GM13977 (cell line): ENCODE measurements at regions not wholly inside any gene's neighbourhood (a gene's known extent, or its start where the extent isn't known, plus 50 kb on each side); places are given as distances from the start of the nearest gene placed in this dataset.

Experiments
- DNase-seq: peaks from one replicate; pipeline ENCODE4 v3.0.0; 2012; ENCODE audit warnings: low spot score
- in situ Hi-C: fragments of 300-500 bp; cut with MboI; formaldehyde crosslinking; loops from one replicate; pipeline ENCODE4 v1.12.0; 2022; ENCODE audit warnings: low sequenced_read_pairs, low pct_unique_long_range_greater_than_20kb, mixed read lengths, inconsistent platforms; ENCODE audit not compliant: unreplicated experiment
- TF ChIP-seq, protein P1 (sequence below): IDR thresholded peaks from 2 replicates; pipeline ENCODE4 v1.5.1; 2012; ENCODE audit warnings: mild to moderate bottlenecking, control low read depth; ENCODE audit not compliant: insufficient read depth; ENCODE audit errors: extremely low read depth, missing control alignments

DNA sequence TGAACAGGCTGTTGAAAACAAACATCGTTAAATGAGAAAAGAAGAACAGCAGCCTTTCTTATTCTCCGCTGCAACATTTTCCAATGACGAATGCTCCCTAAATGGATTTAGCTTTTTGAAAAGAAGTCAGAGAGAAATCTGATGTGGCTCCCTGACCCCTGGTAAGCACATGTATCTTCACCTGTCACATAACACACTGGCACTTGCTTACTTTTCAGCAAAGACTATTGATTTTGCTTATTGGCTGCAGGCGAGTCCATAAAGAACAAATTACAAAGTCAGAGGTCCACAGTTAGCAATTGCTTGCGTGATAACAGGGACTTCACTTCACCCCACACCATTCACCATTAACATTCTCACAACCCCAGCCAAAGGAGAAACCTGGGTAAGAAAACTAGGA lies 362.8 kb downstream of the GPATCH2 start:
- in situ Hi-C loops = no loop called here
- DNase-seq = no peak
- TF ChIP-seq, protein P1, sequence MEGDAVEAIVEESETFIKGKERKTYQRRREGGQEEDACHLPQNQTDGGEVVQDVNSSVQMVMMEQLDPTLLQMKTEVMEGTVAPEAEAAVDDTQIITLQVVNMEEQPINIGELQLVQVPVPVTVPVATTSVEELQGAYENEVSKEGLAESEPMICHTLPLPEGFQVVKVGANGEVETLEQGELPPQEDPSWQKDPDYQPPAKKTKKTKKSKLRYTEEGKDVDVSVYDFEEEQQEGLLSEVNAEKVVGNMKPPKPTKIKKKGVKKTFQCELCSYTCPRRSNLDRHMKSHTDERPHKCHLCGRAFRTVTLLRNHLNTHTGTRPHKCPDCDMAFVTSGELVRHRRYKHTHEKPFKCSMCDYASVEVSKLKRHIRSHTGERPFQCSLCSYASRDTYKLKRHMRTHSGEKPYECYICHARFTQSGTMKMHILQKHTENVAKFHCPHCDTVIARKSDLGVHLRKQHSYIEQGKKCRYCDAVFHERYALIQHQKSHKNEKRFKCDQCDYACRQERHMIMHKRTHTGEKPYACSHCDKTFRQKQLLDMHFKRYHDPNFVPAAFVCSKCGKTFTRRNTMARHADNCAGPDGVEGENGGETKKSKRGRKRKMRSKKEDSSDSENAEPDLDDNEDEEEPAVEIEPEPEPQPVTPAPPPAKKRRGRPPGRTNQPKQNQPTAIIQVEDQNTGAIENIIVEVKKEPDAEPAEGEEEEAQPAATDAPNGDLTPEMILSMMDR = no peak

DNA sequence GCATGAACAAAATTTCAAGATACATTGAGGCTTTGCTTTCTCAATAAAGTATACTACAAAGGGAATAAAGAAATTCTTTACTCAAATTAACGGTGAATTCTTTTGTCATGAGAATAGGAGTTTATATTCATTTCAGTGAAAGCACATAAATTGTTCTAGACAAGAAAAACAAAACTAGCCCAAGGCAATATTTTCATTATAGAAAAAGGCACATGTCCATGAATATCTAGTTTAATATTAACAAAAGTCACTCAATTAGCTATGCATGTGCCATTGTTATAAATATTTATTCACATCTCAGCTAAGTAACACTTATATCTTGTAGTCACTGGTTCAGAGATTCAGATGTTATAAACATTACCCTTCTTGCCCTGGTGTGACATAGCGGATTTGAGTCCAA lies 369.3 kb downstream of the GPATCH2 start:
- TF ChIP-seq, protein P1 = no peak
- DNase-seq = no peak
- in situ Hi-C loops = no loop called here

DNA sequence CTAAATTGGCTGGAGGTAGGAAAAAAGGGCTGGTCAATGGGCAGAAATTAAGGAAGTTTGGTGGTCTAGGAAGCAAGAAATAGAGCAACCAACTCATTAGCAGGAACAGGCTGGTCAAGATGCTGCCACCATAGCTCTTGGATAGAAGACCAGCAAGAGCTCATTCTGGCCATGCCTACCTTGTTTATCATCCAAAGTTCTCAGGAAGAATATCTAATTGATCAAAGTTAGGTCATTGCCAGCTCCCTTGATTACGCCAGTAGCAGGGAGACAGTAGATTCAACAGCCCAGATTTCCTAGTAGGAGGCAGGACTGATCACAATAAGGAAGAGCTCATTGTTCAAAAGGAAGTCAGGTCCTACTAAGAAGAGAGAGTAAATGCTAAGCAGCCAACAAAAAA lies 370.2 kb downstream of the GPATCH2 start:
- in situ Hi-C loops = no loop called here
- DNase-seq = no peak
- TF ChIP-seq, protein P1 = no peak

DNA sequence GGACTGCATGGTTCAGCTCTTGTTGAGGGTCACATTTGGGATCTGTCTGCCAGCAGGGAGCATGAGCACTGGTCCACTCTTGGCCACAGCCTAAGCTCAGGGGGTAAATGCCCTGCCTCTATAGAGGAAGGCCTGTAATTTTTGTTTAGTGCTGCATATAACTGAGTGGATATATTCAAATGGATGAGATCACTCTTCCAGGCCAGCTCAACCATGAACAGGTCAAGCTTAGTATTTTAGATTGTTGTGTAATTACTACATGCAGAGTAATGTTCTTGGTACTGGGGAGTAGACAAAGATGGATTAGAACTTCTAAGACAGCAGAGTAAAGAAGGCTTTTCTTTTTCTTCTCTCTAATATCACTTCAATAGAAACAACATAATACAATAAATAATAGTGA lies 376.9 kb downstream of the GPATCH2 start:
- in situ Hi-C loops = no loop called here
- DNase-seq = no peak
- TF ChIP-seq, protein P1 = no peak

DNA sequence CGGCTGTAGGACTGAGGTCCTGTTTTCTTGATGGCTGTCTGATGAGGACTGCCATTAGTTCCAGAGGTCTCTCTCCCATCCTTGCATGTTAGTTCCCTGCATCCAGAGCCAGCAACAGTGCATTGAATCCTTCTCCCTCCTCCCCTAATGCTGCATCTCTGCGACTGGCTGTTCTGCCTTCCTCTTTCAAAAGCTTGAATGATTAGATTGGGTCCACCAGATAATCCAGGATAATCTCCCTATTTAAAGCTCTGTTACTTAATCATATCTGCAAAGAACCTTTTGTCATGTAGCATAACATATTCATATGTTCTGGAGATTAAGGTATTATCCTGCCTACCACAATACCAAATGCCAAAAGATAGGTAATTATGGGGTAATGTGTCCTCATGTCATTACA lies 377.5 kb downstream of the GPATCH2 start:
- TF ChIP-seq, protein P1 = no peak
- in situ Hi-C loops = no loop called here
- DNase-seq = no peak

DNA sequence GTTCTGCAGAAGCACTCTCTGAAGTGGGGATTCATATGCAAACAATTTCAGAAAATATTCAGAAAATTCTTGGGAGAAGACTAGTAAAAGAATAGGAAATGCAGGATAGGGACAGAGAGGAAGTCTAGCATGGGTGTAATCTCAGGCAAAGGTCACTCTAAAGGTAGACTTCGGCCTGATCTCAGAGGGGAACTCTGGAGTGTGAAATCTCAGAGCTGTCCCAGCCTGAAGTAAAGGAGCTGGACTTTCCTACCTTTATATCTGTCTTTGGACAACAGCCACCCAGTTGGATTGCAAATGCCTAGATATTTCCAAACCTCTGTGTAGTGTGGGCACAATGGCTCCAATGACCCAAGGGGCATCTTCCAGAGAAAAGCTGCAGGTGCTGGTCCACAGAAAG lies 379.8 kb downstream of the GPATCH2 start:
- in situ Hi-C loops = no loop called here
- no peak for DNase-seq
- TF ChIP-seq, protein P1 = no peak

DNA sequence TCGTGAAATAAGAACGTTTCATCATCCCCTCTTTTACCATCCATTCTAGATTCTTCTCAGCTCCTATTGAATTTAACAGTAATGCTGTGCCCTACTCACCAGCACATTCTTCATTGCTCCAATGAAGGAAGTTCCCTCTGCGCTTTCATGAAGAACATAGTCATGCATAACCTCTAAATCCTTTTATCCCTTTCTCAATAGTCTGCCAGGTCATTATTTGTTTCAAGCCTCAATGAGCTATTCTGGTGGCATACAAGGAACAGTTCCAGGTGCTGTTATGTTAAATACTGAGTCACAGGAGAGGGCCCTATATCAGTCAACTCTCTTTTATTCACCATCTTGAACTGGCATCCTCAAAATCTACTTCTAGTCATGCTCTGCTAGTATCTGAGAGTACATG lies 381.0 kb downstream of the GPATCH2 start:
- no peak for DNase-seq
- TF ChIP-seq, protein P1 = no peak
- in situ Hi-C loops = no loop called here
